PFSK-1 (cell line): ENCODE measurements at regions not wholly inside any gene's neighbourhood (a gene's known extent, or its start where the extent isn't known, plus 50 kb on each side); places are given as distances from the start of the nearest gene placed in this dataset.

Experiments used
- POLR2AphosphoS5 ChIP-seq: IDR thresholded peaks from 2 replicates; pipeline ENCODE4 v1.6.1; 2012; ENCODE audit warnings: low read depth, mild to moderate bottlenecking, control low read depth, low read length, moderate library complexity
- TAF1 ChIP-seq: IDR thresholded peaks from 2 replicates; pipeline ENCODE4 v1.6.1; 2012; ENCODE audit warnings: low read length, control low read depth, borderline replicate concordance; ENCODE audit not compliant: insufficient read depth

- TF ChIP-seq POLR2AphosphoS5 = no peak
- no peak for TF ChIP-seq TAF1
Measured at GRCh38 chr12:17062267-17063036, 456.5 kb upstream of the LMO3 start.
